GM21529 (cell line): ENCODE measurements at regions not wholly inside any gene's neighbourhood (a gene's known extent, or its start where the extent isn't known, plus 50 kb on each side); places are given as distances from the start of the nearest gene placed in this dataset.

ENCODE experiments used
- ATAC-seq: cut with Tn5 transposase; IDR thresholded peaks from one replicate; pipeline ENCODE4 v1.9.1; 2021; ENCODE audit not compliant: unreplicated experiment

- peak; percentile 94 for ATAC-seq
Observed at GRCh38 chr2:150167711-150168110, 319.8 kb downstream of the RND3 start.

GRCh38 chr2:150166313-150167051, 321.0 kb downstream of the RND3 start:
- no peak for ATAC-seq

GRCh38 chr2:150165988-150166312, 321.5 kb downstream of the RND3 start:
- no peak for ATAC-seq

- ATAC-seq: no peak
Observed at GRCh38 chr2:150165442-150165841, 322.0 kb downstream of the RND3 start.

GRCh38 chr2:150162241-150162942, 325.1 kb downstream of the RND3 start:
- no peak for ATAC-seq

GRCh38 chr2:150160058-150160457, 327.4 kb downstream of the RND3 start:
- no peak for ATAC-seq

- ATAC-seq: no peak
Observed at GRCh38 chr2:150159300-150159699, 328.2 kb downstream of the RND3 start.

GRCh38 chr2:150156876-150157275, 330.6 kb downstream of the RND3 start:
- no peak for ATAC-seq

- ATAC-seq: no peak
Observed at GRCh38 chr2:150156415-150156814, 331.1 kb downstream of the RND3 start.

- no peak for ATAC-seq
Observed at GRCh38 chr2:150154308-150154797, 333.1 kb downstream of the RND3 start.

- no peak for ATAC-seq
Observed at GRCh38 chr2:150153646-150154307, 333.7 kb downstream of the RND3 start.

- ATAC-seq: no peak
Observed at GRCh38 chr2:150152230-150152629, 335.2 kb downstream of the RND3 start.

- no peak for ATAC-seq
Observed at GRCh38 chr2:150150144-150150543, 337.3 kb downstream of the RND3 start.

GRCh38 chr2:150147889-150148683, 339.4 kb downstream of the RND3 start:
- ATAC-seq: no peak

- ATAC-seq: no peak
Observed at GRCh38 chr2:150146879-150147278, 340.6 kb downstream of the RND3 start.

- ATAC-seq: no peak
Observed at GRCh38 chr2:150145299-150145692, 342.2 kb downstream of the RND3 start.

- ATAC-seq: no peak
Observed at GRCh38 chr2:150144546-150145298, 342.7 kb downstream of the RND3 start.

- no peak for ATAC-seq
Observed at GRCh38 chr2:150143087-150143536, 344.4 kb downstream of the RND3 start.

GRCh38 chr2:150142561-150142960, 344.9 kb downstream of the RND3 start:
- no peak for ATAC-seq

- ATAC-seq: no peak
Observed at GRCh38 chr2:150141226-150142001, 346.1 kb downstream of the RND3 start.
